ENCODE measurements at regions not wholly inside any gene's neighbourhood (a gene's known extent, or its start where the extent isn't known, plus 50 kb on each side); places are given as distances from the start of the nearest gene placed in this dataset.
"Not testable (repeated sequence)": the region's sequence is repeated elsewhere in the genome, so short reads cannot be mapped to it uniquely, and the experiment has no call there.

GRCh38 chr9:86481466-86481865 is 127.3 kb upstream of the TUT7 start:
- H3K4me3 ChIP-seq (ENCODE audit: control insufficient read depth, low read depth, low read length): no peak overlapping the region
- no peak for DNase-seq (ENCODE audit: low read depth)
- no peak for TF ChIP-seq CTCF (IDR thresholded peaks at IDR 0.05; ENCODE audit: control insufficient read depth, insufficient read depth, low read depth, low read length, missing control alignments)

GRCh38 chr9:86475255-86475654 is 121.0 kb upstream of the TUT7 start:
- not testable (repeated sequence) for H3K4me3 ChIP-seq (ENCODE audit: control insufficient read depth, low read depth, low read length); DNase-seq (ENCODE audit: low read depth)

GRCh38 chr9:86471171-86471815 is 117.1 kb upstream of the TUT7 start:
- no peak overlapping the region for H3K4me3 ChIP-seq (ENCODE audit: control insufficient read depth, low read depth, low read length)
- TF ChIP-seq CTCF (IDR thresholded peaks at IDR 0.05; ENCODE audit: control insufficient read depth, insufficient read depth, low read depth, low read length, missing control alignments): no peak
- DNase-seq (ENCODE audit: low read depth): no peak

- no peak for TF ChIP-seq CTCF (IDR thresholded peaks at IDR 0.05; ENCODE audit: control insufficient read depth, insufficient read depth, low read depth, low read length, missing control alignments)
- DNase-seq (ENCODE audit: low read depth): peak; percentile 50
Measured at GRCh38 chr9:86470326-86470725, 116.1 kb upstream of the TUT7 start.

GRCh38 chr9:86469476-86470250 is 115.5 kb upstream of the TUT7 start:
- H3K4me3 ChIP-seq (ENCODE audit: control insufficient read depth, low read depth, low read length): no peak overlapping the region
- no peak for DNase-seq (ENCODE audit: low read depth)
- TF ChIP-seq CTCF (IDR thresholded peaks at IDR 0.05; ENCODE audit: control insufficient read depth, insufficient read depth, low read depth, low read length, missing control alignments): no peak

More at GRCh38 chr9:86470326-86470725, 116.1 kb upstream of the TUT7 start:
- no peak overlapping the region for H3K4me3 ChIP-seq (ENCODE audit: control insufficient read depth, low read depth, low read length)

- no peak overlapping the region for H3K4me3 ChIP-seq (ENCODE audit: control insufficient read depth, low read depth, low read length)
- TF ChIP-seq CTCF (IDR thresholded peaks at IDR 0.05; ENCODE audit: control insufficient read depth, insufficient read depth, low read depth, low read length, missing control alignments): no peak
- DNase-seq (ENCODE audit: low read depth): no peak
Measured at GRCh38 chr9:86464242-86464641, 110.0 kb upstream of the TUT7 start.

Measured in AG09309 (cell line).